ENCODE measurements at regions not wholly inside any gene's neighbourhood (a gene's known extent, or its start where the extent isn't known, plus 50 kb on each side); places are given as distances from the start of the nearest gene placed in this dataset.

DNA sequence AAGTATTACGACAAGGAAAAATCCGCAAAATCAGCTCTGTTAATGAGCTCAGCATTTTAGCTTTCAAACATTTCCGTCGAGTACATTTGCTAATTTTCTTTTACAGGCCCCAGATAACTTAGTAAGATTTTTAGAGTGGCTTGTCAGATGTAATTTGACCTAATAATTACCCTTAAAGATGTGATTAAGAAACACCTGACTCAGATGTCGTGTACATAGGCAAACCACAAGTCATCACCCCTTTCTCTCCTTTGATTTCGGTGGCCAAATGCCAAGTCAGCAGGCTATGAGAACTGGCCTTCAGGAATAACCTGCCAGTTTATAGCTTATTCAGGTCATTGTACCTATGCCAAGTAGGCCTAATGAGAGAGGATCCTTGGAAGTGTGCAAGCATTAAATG, 369.6 kb downstream of the PCDH7 start:
- peak; percentile 56 for DNase-seq (ENCODE audit: low spot score)
- TF ChIP-seq EZH2phosphoT487 (IDR thresholded peaks at IDR 0.05; ENCODE audit: low read depth, severe bottlenecking, unreplicated experiment) (no peak), CTCF (IDR thresholded peaks at IDR 0.05; ENCODE audit: poor library complexity) (no peak), EZH2 (IDR thresholded peaks at IDR 0.05; ENCODE audit: borderline replicate concordance) (no peak)
- H3K4me2 ChIP-seq = no peak overlapping the region
- WGBS (ENCODE audit: low lambda C conversion rate, missing lambda C conversion rate) = 58% methylated on average over 6 of the region's 6 CpGs
- no peaks in the 10 kb centered on the region for H3K36me3 ChIP-seq (replicated peaks; ENCODE audit: insufficient read depth, low read depth)
- H3K9me3 ChIP-seq (ENCODE audit: low read depth) = no peaks in the 10 kb centered on the region
- H4K20me1 ChIP-seq (ENCODE audit: insufficient read depth, poor library complexity, severe bottlenecking) = no peaks in the 10 kb centered on the region
- peaks cover 8% of the 10 kb centered on the region for H3K4me1 ChIP-seq (ENCODE audit: insufficient read depth)
- no peaks in the 10 kb centered on the region for H3K27me3 ChIP-seq
- no peak overlapping the region for H2AFZ ChIP-seq
- H3K9me2 ChIP-seq (replicated peaks; ENCODE audit: insufficient read depth) = no peaks in the 10 kb centered on the region
- no peaks in the 10 kb centered on the region for H3K79me2 ChIP-seq
- H3K27ac ChIP-seq = peak overlapping the region; percentile 50
- no peak overlapping the region for H3K4me3 ChIP-seq

DNA sequence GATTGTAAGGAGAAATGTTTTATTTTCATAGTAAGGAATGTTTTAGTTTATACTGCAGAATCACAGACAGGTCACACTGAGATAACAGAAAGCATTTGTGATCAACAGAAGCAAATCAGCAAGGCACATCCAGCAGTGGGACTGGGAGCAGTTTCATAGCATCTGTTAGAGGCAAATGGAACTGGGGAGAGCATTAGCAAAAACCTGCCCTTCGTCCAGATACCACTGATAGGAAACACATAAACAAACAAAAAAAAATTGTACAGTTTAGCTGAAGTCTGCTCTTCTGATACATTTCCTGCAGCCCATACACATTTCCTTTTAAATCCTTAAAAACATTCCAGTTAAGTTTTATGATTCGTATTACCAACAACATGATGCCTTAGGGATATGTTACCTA, 374.3 kb downstream of the PCDH7 start:
- DNase-seq (ENCODE audit: low spot score) = no peak
- WGBS (ENCODE audit: low lambda C conversion rate, missing lambda C conversion rate) = 53% methylated on average over 2 of the region's 2 CpGs

DNA sequence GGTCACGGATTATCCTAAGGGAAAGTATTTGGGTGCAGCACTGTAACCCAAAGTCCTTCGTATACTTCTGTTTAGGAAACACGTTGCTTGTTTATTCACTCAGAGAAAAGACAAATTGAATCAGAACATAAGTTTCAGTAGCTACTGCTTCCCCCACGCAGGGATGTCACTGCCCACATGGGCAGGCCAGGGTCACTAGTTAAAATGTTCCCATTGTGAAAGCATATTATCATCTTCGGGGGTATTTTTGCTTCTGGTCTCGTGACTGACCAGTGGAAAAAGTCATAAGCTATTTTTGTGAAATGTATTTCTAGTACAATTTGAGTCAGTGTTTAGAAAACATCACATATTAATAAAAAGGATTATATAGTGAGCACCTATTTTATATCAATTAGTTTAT, 377.8 kb downstream of the PCDH7 start:
- peaks cover 11% of the 10 kb centered on the region for H3K4me1 ChIP-seq (ENCODE audit: insufficient read depth)
- no peaks in the 10 kb centered on the region for H3K79me2 ChIP-seq
- no peak overlapping the region for H3K4me3 ChIP-seq
- H2AFZ ChIP-seq = no peak overlapping the region
- no peak overlapping the region for H3K27ac ChIP-seq
- no peak for DNase-seq (ENCODE audit: low spot score)
- no peaks in the 10 kb centered on the region for H3K36me3 ChIP-seq (replicated peaks; ENCODE audit: insufficient read depth, low read depth)
- no peaks in the 10 kb centered on the region for H3K9me3 ChIP-seq (ENCODE audit: low read depth)
- no peaks in the 10 kb centered on the region for H4K20me1 ChIP-seq (ENCODE audit: insufficient read depth, poor library complexity, severe bottlenecking)
- TF ChIP-seq EZH2 (IDR thresholded peaks at IDR 0.05; ENCODE audit: borderline replicate concordance) (no peak), EZH2phosphoT487 (IDR thresholded peaks at IDR 0.05; ENCODE audit: low read depth, severe bottlenecking, unreplicated experiment) (no peak), CTCF (IDR thresholded peaks at IDR 0.05; ENCODE audit: poor library complexity) (no peak)
- no peak overlapping the region for H3K4me2 ChIP-seq
- no peaks in the 10 kb centered on the region for H3K27me3 ChIP-seq
- 80% methylated on average over 6 of the region's 6 CpGs for whole genome bisulfite sequencing (ENCODE audit: low lambda C conversion rate, missing lambda C conversion rate)
- no peaks in the 10 kb centered on the region for H3K9me2 ChIP-seq (replicated peaks; ENCODE audit: insufficient read depth)

More for the DNA sequence above, 374.3 kb downstream of the PCDH7 start:
- H4K20me1 ChIP-seq (ENCODE audit: insufficient read depth, poor library complexity, severe bottlenecking) = no peaks in the 10 kb centered on the region
- H3K4me1 ChIP-seq (ENCODE audit: insufficient read depth) = peaks cover 3% of the 10 kb centered on the region
- no peak overlapping the region for H2AFZ ChIP-seq
- H3K27me3 ChIP-seq = no peaks in the 10 kb centered on the region
- H3K9me2 ChIP-seq (replicated peaks; ENCODE audit: insufficient read depth) = no peaks in the 10 kb centered on the region
- H3K79me2 ChIP-seq = no peaks in the 10 kb centered on the region
- H3K4me3 ChIP-seq = no peak overlapping the region
- TF ChIP-seq CTCF (IDR thresholded peaks at IDR 0.05; ENCODE audit: poor library complexity) (no peak), EZH2 (IDR thresholded peaks at IDR 0.05; ENCODE audit: borderline replicate concordance) (no peak), EZH2phosphoT487 (IDR thresholded peaks at IDR 0.05; ENCODE audit: low read depth, severe bottlenecking, unreplicated experiment) (no peak)
- no peak overlapping the region for H3K4me2 ChIP-seq
- no peak overlapping the region for H3K27ac ChIP-seq
- no peaks in the 10 kb centered on the region for H3K9me3 ChIP-seq (ENCODE audit: low read depth)
- no peaks in the 10 kb centered on the region for H3K36me3 ChIP-seq (replicated peaks; ENCODE audit: insufficient read depth, low read depth)

GRCh38 chr4:31100536-31100935, 380.4 kb downstream of the PCDH7 start:
- WGBS (ENCODE audit: low lambda C conversion rate, missing lambda C conversion rate) = 61% methylated on average over 1 of the region's 1 CpG
- peaks cover 14% of the 10 kb centered on the region for H3K4me1 ChIP-seq (ENCODE audit: insufficient read depth)
- no peak overlapping the region for H2AFZ ChIP-seq
- no peaks in the 10 kb centered on the region for H3K79me2 ChIP-seq
- H3K4me3 ChIP-seq = no peak overlapping the region
- DNase-seq (ENCODE audit: low spot score) = no peak
- no peaks in the 10 kb centered on the region for H3K27me3 ChIP-seq
- TF ChIP-seq CTCF (IDR thresholded peaks at IDR 0.05; ENCODE audit: poor library complexity) = no peak
- TF ChIP-seq EZH2phosphoT487 (IDR thresholded peaks at IDR 0.05; ENCODE audit: low read depth, severe bottlenecking, unreplicated experiment) = no peak
- TF ChIP-seq EZH2 (IDR thresholded peaks at IDR 0.05; ENCODE audit: borderline replicate concordance) = no peak
- no peaks in the 10 kb centered on the region for H4K20me1 ChIP-seq (ENCODE audit: insufficient read depth, poor library complexity, severe bottlenecking)
- H3K9me2 ChIP-seq (replicated peaks; ENCODE audit: insufficient read depth) = no peaks in the 10 kb centered on the region
- H3K36me3 ChIP-seq (replicated peaks; ENCODE audit: insufficient read depth, low read depth) = no peaks in the 10 kb centered on the region
- H3K4me2 ChIP-seq = no peak overlapping the region
- no peaks in the 10 kb centered on the region for H3K9me3 ChIP-seq (ENCODE audit: low read depth)
- peak overlapping the region; percentile 20 for H3K27ac ChIP-seq
